Liver (tissue), 8 donors: ENCODE measurements at regions not wholly inside any gene's neighbourhood (a gene's known extent, or its start where the extent isn't known, plus 50 kb on each side); places are given as distances from the start of the nearest gene placed in this dataset.

Experiments
- DNase-seq: peaks from one replicate; pipeline ENCODE4 v3.0.0-alpha.2; 2017; ENCODE audit warnings: low spot score
- H3K27ac ChIP-seq, 2 donors: one replicate each; pipeline ENCODE4 v1.7.0; 2013; ENCODE audit warnings: inconsistent platforms in 2 of 2, low read length in 2 of 2, control low read depth in 1 of 2, low read depth in 1 of 2, mild to moderate bottlenecking in 1 of 2
- H3K27me3 ChIP-seq, 4 donors: one replicate each; pipeline versions ENCODE4 v1.6.1 to v1.7.0; 2013; ENCODE audit warnings: low read length in 3 of 4, inconsistent platforms in 1 of 4, mild to moderate bottlenecking in 1 of 4, moderate library complexity in 1 of 4; ENCODE audit not compliant: control insufficient read depth in 4 of 4, insufficient read depth in 4 of 4
- H3K36me3 ChIP-seq, 4 donors: one replicate each; pipeline versions ENCODE4 v1.6.1 to v1.7.0; 2013; ENCODE audit warnings: low read length in 3 of 4, mild to moderate bottlenecking in 3 of 4, low read depth in 1 of 4, moderate library complexity in 1 of 4; ENCODE audit not compliant: control insufficient read depth in 4 of 4, insufficient read depth in 3 of 4
- H3K4me1 ChIP-seq, 4 donors: one replicate each; pipeline versions ENCODE4 v1.6.1 to v1.7.0; 2013; ENCODE audit warnings: low read length in 3 of 4, mild to moderate bottlenecking in 3 of 4, moderate library complexity in 1 of 4; ENCODE audit not compliant: control insufficient read depth in 4 of 4, insufficient read depth in 4 of 4
- H3K4me3 ChIP-seq, 3 donors: one replicate each; pipeline versions ENCODE4 v1.6.1 to v1.7.0; 2013; ENCODE audit warnings: low read length in 3 of 3, control low read depth in 1 of 3, low read depth in 1 of 3, mild to moderate bottlenecking in 1 of 3
- H3K9ac ChIP-seq, 2 donors: one replicate each; pipeline ENCODE4 v1.7.0; 2013; ENCODE audit warnings: low read length in 2 of 2, mild to moderate bottlenecking in 2 of 2, moderate library complexity in 2 of 2, control low read depth in 1 of 2, low read depth in 1 of 2
- H3K9me3 ChIP-seq, 4 donors: one replicate each; pipeline versions ENCODE4 v1.6.1 to v1.7.0; 2013; ENCODE audit warnings: low read length in 3 of 4; ENCODE audit not compliant: control insufficient read depth in 4 of 4
- ATF3 ChIP-seq: IDR thresholded peaks from 2 replicates; pipeline ENCODE4 v1.6.1; 2016; ENCODE audit warnings: antibody characterized with exemption
- CTCF ChIP-seq: fragments of 150-350 bp; IDR thresholded peaks from 2 replicates; pipeline ENCODE4 v1.5.1; 2017; ENCODE audit warnings: improper control_type of control experiment, low read depth, low read length; ENCODE audit not compliant: missing input control
- EGR1 ChIP-seq, 2 donors: IDR thresholded peaks; 2 replicates each; pipeline ENCODE4 v1.6.1; 2016 to 2018; ENCODE audit warnings: antibody characterized with exemption in 2 of 2, low read depth in 2 of 2
- FOXA1 ChIP-seq: IDR thresholded peaks from 2 replicates; pipeline ENCODE4 v1.6.1; 2016; ENCODE audit warnings: antibody characterized with exemption
- FOXA2 ChIP-seq: IDR thresholded peaks from 2 replicates; pipeline ENCODE4 v1.6.1; 2016; ENCODE audit warnings: antibody characterized with exemption
- GABPA ChIP-seq, 2 donors: IDR thresholded peaks in 1 of 2; conservative IDR thresholded peaks in 1 of 2; 2 replicates each; pipeline ENCODE4 v1.6.1; 2016; ENCODE audit warnings: antibody characterized with exemption in 2 of 2, mild to moderate bottlenecking in 1 of 2, moderate library complexity in 1 of 2
- HNF4A ChIP-seq, 2 donors: conservative IDR thresholded peaks; 2 replicates each; pipeline ENCODE4 v1.6.1; 2016; ENCODE audit warnings: antibody characterized with exemption in 2 of 2, mild to moderate bottlenecking in 2 of 2
- HNF4G ChIP-seq: IDR thresholded peaks from 2 replicates; pipeline ENCODE4 v1.6.1; 2016; ENCODE audit warnings: antibody characterized with exemption
- JUND ChIP-seq, 2 donors: IDR thresholded peaks; 2 replicates each; pipeline ENCODE4 v1.6.1; 2016; ENCODE audit warnings: antibody characterized with exemption in 2 of 2
- MAX ChIP-seq: IDR thresholded peaks from 2 replicates; pipeline ENCODE4 v1.6.1; 2016; ENCODE audit warnings: antibody characterized with exemption
- RAD21 ChIP-seq, 2 donors: IDR thresholded peaks; 2 replicates each; pipeline ENCODE4 v1.6.1; 2016; ENCODE audit warnings: antibody characterized with exemption in 2 of 2, mild to moderate bottlenecking in 2 of 2
- REST ChIP-seq: IDR thresholded peaks from 2 replicates; pipeline ENCODE4 v1.6.1; 2016; ENCODE audit warnings: antibody characterized with exemption, mild to moderate bottlenecking
- RXRA ChIP-seq, 2 donors: IDR thresholded peaks; 2 replicates each; pipeline ENCODE4 v1.6.1; 2017 to 2018; ENCODE audit warnings: antibody characterized with exemption in 2 of 2, mild to moderate bottlenecking in 1 of 2
- SP1 ChIP-seq: IDR thresholded peaks from 2 replicates; pipeline ENCODE4 v1.6.1; 2018; ENCODE audit warnings: antibody characterized with exemption, mild to moderate bottlenecking
- TAF1 ChIP-seq: conservative IDR thresholded peaks from 2 replicates; pipeline ENCODE4 v1.6.1; 2016; ENCODE audit warnings: antibody characterized with exemption, mild to moderate bottlenecking
- YY1 ChIP-seq: IDR thresholded peaks from 2 replicates; pipeline ENCODE4 v1.6.1; 2016; ENCODE audit warnings: antibody characterized with exemption, mild to moderate bottlenecking
- ZBTB33 ChIP-seq: IDR thresholded peaks from 2 replicates; pipeline ENCODE4 v1.6.1; 2016; ENCODE audit warnings: antibody characterized with exemption
- WGBS: extraction: QIAGEN DNeasy Blood & Tissue Kit; methylation state at CpG from one replicate; pipeline ENCODE4 v1.1.7; 2013; 5-methylcytosine and 5-hydroxymethylcytosine counted together
- donor health status: healthy.
- donor health status: healthy.
- donor health status: healthy.
- donor health status: healthy.
- donor health status: healthy.

- Histone ChIP-seq H3K4me1 (no peaks in the 10 kb centered on the region), H3K9ac (no peak overlapping the region), H3K27ac (no peak overlapping the region), H3K36me3 (no peaks in the 10 kb centered on the region), H3K27me3 (no peaks in the 10 kb centered on the region), H3K4me3 (no peak overlapping the region), H3K9me3 (peaks cover 0 to 3% (median 0%) of the 10 kb centered on the region in 4 donors)
- WGBS: 87% methylated on average over 3 of the region's 3 CpGs
- TF ChIP-seq RXRA (IDR thresholded peaks at IDR 0.05): no peak
- no peak for TF ChIP-seq SP1
- TF ChIP-seq HNF4A (conservative IDR thresholded peaks at IDR 0.05): no peak
- no peak for TF ChIP-seq RAD21 (IDR thresholded peaks at IDR 0.05)
- no peak for TF ChIP-seq FOXA2
- TF ChIP-seq REST: no peak
- TF ChIP-seq ATF3: no peak
- no peak for TF ChIP-seq ZBTB33
- TF ChIP-seq TAF1: no peak
- TF ChIP-seq EGR1 (IDR thresholded peaks at IDR 0.05; ENCODE audit: low read depth in 2 of 2): no peak
- DNase-seq: no peak
These were observed 250.6 kb downstream of the SAMD5 start for GRCh38 chr6:147759093-147759492.

GRCh38 chr6:147759536-147759935 is 251.0 kb downstream of the SAMD5 start:
- Histone ChIP-seq H3K27me3 (no peaks in the 10 kb centered on the region), H3K4me3 (no peak overlapping the region), H3K4me1 (no peaks in the 10 kb centered on the region), H3K9ac (no peak overlapping the region), H3K36me3 (no peaks in the 10 kb centered on the region), H3K27ac (no peak overlapping the region), H3K9me3 (peaks cover 0 to 3% (median 0%) of the 10 kb centered on the region in 4 donors)
- no peak for TF ChIP-seq YY1
- TF ChIP-seq HNF4G: no peak
- TF ChIP-seq JUND (IDR thresholded peaks at IDR 0.05): no peak
- no peak for TF ChIP-seq ZBTB33
- no peak for TF ChIP-seq REST
- TF ChIP-seq RXRA (IDR thresholded peaks at IDR 0.05): no peak
- no peak for TF ChIP-seq TAF1
- TF ChIP-seq CTCF: no peak
- TF ChIP-seq MAX: no peak
- TF ChIP-seq FOXA1: no peak
- no peak for TF ChIP-seq HNF4A (conservative IDR thresholded peaks at IDR 0.05)
- TF ChIP-seq EGR1 (IDR thresholded peaks at IDR 0.05; ENCODE audit: low read depth in 2 of 2): no peak
- TF ChIP-seq SP1: no peak
- no peak for TF ChIP-seq RAD21 (IDR thresholded peaks at IDR 0.05)
- no peak for TF ChIP-seq GABPA (IDR thresholded peaks at IDR 0.05 in 1 of 2, conservative IDR thresholded peaks at IDR 0.05 in 1 of 2)
- no peak for TF ChIP-seq FOXA2
- DNase-seq: no peak
